GM12878 (cell line): ENCODE measurements at regions not wholly inside any gene's neighbourhood (a gene's known extent, or its start where the extent isn't known, plus 50 kb on each side); places are given as distances from the start of the nearest gene placed in this dataset.

ENCODE experiments used
- ATAC-seq: fragments of 200-7000 bp; cut with Tn5 transposase; 3 replicates; pipeline ENCODE4 v1.9.1; 2020; ENCODE audit warnings: mild to moderate bottlenecking, moderate library complexity
- BruUV-seq: library from RNA; stranded (reverse); fragments of 400-500 nt; replicated peaks from 2 replicates; lab custom pipeline; 2021; lab: Mats Ljungman, UMichigan
- CTCF ChIA-PET: fragments of 300-600 bp; sonication (Branson Sonifier 250); formaldehyde crosslinking; extraction: SDS; loops from one replicate; lab custom pipeline; 2021; ENCODE audit warnings: inconsistent platforms; lab: Yijun Ruan, JAX
- POLR2A ChIA-PET: fragments of 350-600 bp; formaldehyde crosslinking; extraction: SDS; loops from one replicate; lab custom pipeline; 2021; ENCODE audit warnings: inconsistent platforms; lab: Charles Lee
- RAD21 ChIA-PET: fragments of 300-600 bp; sonication (Branson Sonifier 250); formaldehyde crosslinking; loops from one replicate; lab custom pipeline; 2023; ENCODE audit warnings: antibody characterized with exemption; ENCODE audit not compliant: unreplicated experiment; lab: Charles Lee
- SMC1A ChIA-PET: fragments of 300-600 bp; sonication (Branson Sonifier 250); formaldehyde crosslinking; loops from one replicate; lab custom pipeline; 2023; ENCODE audit not compliant: unreplicated experiment, uncharacterized antibody; lab: Charles Lee
- DNase-seq: peaks from one replicate; pipeline ENCODE4 v3.0.0-alpha.2; 2011; ENCODE audit warnings: low read depth, low spot score
- FAIRE-seq: peaks from 3 replicates; lab custom pipeline; 2011; peaks lifted over from hg19 to GRCh38; lab: Jason Lieb, UNC
- H2AFZ ChIP-seq: 2 replicates; pipeline ENCODE4 v1.6.0; 2011; ENCODE audit warnings: low read depth, low read length, control low read depth; ENCODE audit not compliant: control insufficient read depth
- H3K27ac ChIP-seq: 2 replicates; pipeline ENCODE4 v1.5.1; 2011; ENCODE audit warnings: control low read depth; ENCODE audit not compliant: control insufficient read depth, insufficient read depth
- H3K27me3 ChIP-seq, 2 experiments: replicated peaks in 1 of 2; 2 replicates each; pipeline versions ENCODE4 v1.6.0 to v1.6.1; 2011; ENCODE audit warnings: low read length in 1 of 2; ENCODE audit not compliant: control insufficient read depth in 2 of 2, insufficient read depth in 2 of 2
- H3K36me3 ChIP-seq, 2 experiments: 2 replicates each; pipeline ENCODE4 v1.5.1; 2011; ENCODE audit warnings: low read length in 1 of 2; ENCODE audit not compliant: control insufficient read depth in 2 of 2, insufficient read depth in 2 of 2
- H3K4me1 ChIP-seq: 2 replicates; pipeline ENCODE4 v1.6.1; 2011; ENCODE audit warnings: mild to moderate bottlenecking, low read length, moderate library complexity, mixed read lengths; ENCODE audit not compliant: control insufficient read depth, insufficient read depth
- H3K4me2 ChIP-seq: 2 replicates; pipeline ENCODE4 v1.6.0; 2011; ENCODE audit warnings: control low read depth; ENCODE audit not compliant: control insufficient read depth, insufficient read depth
- H3K4me3 ChIP-seq: fragments of 200-600 bp; sonication (generic); 2 replicates; pipeline ENCODE4 v1.5.1; 2016
- H3K79me2 ChIP-seq: 2 replicates; pipeline ENCODE4 v1.6.0; 2011; ENCODE audit warnings: low read length; ENCODE audit not compliant: control insufficient read depth, insufficient read depth
- H3K9ac ChIP-seq: 2 replicates; pipeline ENCODE4 v1.8.0; 2011; ENCODE audit warnings: low read length, control low read depth, mixed read lengths; ENCODE audit not compliant: control insufficient read depth, insufficient read depth
- H3K9me3 ChIP-seq: replicated peaks from 3 replicates; pipeline ENCODE4 v1.5.1; 2011; ENCODE audit warnings: mild to moderate bottlenecking, low read length; ENCODE audit not compliant: control insufficient read depth, insufficient read depth
- H4K20me1 ChIP-seq: 2 replicates; pipeline ENCODE4 v1.6.0; 2011; ENCODE audit not compliant: control insufficient read depth, insufficient read depth
- FOXK2 ChIP-seq: fragments of 450-650 bp; IDR thresholded peaks from 2 replicates; pipeline ENCODE4 v1.6.1; 2017; ENCODE audit warnings: mild to moderate bottlenecking, moderate library complexity
- HDAC2 ChIP-seq: fragments of 200-600 bp; sonication (generic); IDR thresholded peaks from 2 replicates; pipeline ENCODE4 v1.6.1; 2017
- NFYB ChIP-seq: IDR thresholded peaks from 2 replicates; pipeline ENCODE4 v1.6.1; 2011; ENCODE audit warnings: low read depth, mild to moderate bottlenecking, low read length, improper control_type of control experiment, moderate library complexity; ENCODE audit not compliant: insufficient read depth
- REST ChIP-seq: IDR thresholded peaks from 2 replicates; pipeline ENCODE4 v1.6.1; 2012; ENCODE audit warnings: mild to moderate bottlenecking, low read depth, low read length
- RFX5 ChIP-seq: IDR thresholded peaks from 2 replicates; pipeline ENCODE4 v1.6.1; 2011; ENCODE audit warnings: low read depth, low read length, improper control_type of control experiment
- ZBTB11 ChIP-seq: fragments of 450-650 bp; formaldehyde crosslinking; IDR thresholded peaks from 2 replicates; pipeline ENCODE4 v1.5.0; 2022; ENCODE audit warnings: mild to moderate bottlenecking, missing genetic modification characterization
- WGBS: methylation state at CpG from one replicate; pipeline ENCODE4 v1.1.6; 2016; ENCODE audit warnings: low lambda C conversion rate; ENCODE audit not compliant: insufficient replicate concordance, insufficient coverage; ENCODE audit errors: missing lambda C conversion rate; 5-methylcytosine and 5-hydroxymethylcytosine counted together
- in situ Hi-C: fragments of 300-500 bp; cut with MboI; formaldehyde crosslinking; loops from 9 replicates; pipeline ENCODE4 v1.14.3; 2018; ENCODE audit warnings: mixed read lengths
- intact Hi-C: fragments of 100-400 bp; cut with micrococcal nuclease; formaldehyde crosslinking; loops from one replicate; pipeline ENCODE4 v1.14.2; 2022; ENCODE audit not compliant: unreplicated experiment
- TF ChIP-seq, protein P1 (sequence below): IDR thresholded peaks from 2 replicates; pipeline ENCODE4 v1.6.1; 2012; ENCODE audit warnings: improper control_type of control experiment, low read depth, low read length; ENCODE audit not compliant: insufficient replicate concordance
- TF ChIP-seq, protein P2 (sequence below): IDR thresholded peaks from 2 replicates; pipeline ENCODE4 v1.6.1; 2011; ENCODE audit warnings: borderline replicate concordance, low read depth, mild to moderate bottlenecking, moderate library complexity, low read length; ENCODE audit not compliant: insufficient read depth, poor library complexity, severe bottlenecking

DNA sequence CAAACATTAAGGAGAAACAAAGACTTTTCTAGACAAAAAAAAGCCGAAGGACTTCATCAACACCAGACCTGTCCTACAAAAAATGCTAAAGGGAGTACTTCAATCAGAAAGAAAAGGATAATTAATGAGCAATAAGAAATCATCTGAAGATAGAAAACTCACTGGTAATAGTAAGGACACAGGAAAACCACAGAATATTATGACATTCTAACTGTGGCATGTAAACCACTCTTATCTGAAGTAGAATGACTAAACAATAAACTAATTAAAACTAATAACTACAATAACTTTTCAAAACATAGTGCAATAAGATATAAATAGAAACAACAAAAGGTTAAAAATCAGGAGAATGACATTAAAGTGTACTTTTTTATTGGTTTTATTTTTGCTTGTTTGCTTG, 584.5 kb upstream of the CCDC54 start:
- DNase-seq (no peak), ATAC-seq (no peak)
- in situ Hi-C loops: no loop called here
- TF ChIP-seq NFYB: no peak
- TF ChIP-seq, protein P1, sequence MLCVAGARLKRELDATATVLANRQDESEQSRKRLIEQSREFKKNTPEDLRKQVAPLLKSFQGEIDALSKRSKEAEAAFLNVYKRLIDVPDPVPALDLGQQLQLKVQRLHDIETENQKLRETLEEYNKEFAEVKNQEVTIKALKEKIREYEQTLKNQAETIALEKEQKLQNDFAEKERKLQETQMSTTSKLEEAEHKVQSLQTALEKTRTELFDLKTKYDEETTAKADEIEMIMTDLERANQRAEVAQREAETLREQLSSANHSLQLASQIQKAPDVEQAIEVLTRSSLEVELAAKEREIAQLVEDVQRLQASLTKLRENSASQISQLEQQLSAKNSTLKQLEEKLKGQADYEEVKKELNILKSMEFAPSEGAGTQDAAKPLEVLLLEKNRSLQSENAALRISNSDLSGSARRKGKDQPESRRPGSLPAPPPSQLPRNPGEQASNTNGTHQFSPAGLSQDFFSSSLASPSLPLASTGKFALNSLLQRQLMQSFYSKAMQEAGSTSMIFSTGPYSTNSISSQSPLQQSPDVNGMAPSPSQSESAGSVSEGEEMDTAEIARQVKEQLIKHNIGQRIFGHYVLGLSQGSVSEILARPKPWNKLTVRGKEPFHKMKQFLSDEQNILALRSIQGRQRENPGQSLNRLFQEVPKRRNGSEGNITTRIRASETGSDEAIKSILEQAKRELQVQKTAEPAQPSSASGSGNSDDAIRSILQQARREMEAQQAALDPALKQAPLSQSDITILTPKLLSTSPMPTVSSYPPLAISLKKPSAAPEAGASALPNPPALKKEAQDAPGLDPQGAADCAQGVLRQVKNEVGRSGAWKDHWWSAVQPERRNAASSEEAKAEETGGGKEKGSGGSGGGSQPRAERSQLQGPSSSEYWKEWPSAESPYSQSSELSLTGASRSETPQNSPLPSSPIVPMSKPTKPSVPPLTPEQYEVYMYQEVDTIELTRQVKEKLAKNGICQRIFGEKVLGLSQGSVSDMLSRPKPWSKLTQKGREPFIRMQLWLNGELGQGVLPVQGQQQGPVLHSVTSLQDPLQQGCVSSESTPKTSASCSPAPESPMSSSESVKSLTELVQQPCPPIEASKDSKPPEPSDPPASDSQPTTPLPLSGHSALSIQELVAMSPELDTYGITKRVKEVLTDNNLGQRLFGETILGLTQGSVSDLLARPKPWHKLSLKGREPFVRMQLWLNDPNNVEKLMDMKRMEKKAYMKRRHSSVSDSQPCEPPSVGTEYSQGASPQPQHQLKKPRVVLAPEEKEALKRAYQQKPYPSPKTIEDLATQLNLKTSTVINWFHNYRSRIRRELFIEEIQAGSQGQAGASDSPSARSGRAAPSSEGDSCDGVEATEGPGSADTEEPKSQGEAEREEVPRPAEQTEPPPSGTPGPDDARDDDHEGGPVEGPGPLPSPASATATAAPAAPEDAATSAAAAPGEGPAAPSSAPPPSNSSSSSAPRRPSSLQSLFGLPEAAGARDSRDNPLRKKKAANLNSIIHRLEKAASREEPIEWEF: no peak
- TF ChIP-seq ZBTB11 (CRISPR knock-in tag): no peak
- no peak for TF ChIP-seq REST
- no peak for TF ChIP-seq HDAC2
- no peak for TF ChIP-seq RFX5
- TF ChIP-seq, protein P2, sequence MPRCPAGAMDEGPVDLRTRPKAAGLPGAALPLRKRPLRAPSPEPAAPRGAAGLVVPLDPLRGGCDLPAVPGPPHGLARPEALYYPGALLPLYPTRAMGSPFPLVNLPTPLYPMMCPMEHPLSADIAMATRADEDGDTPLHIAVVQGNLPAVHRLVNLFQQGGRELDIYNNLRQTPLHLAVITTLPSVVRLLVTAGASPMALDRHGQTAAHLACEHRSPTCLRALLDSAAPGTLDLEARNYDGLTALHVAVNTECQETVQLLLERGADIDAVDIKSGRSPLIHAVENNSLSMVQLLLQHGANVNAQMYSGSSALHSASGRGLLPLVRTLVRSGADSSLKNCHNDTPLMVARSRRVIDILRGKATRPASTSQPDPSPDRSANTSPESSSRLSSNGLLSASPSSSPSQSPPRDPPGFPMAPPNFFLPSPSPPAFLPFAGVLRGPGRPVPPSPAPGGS: no peak
- no peak for TF ChIP-seq FOXK2

More for the DNA sequence above, 584.5 kb upstream of the CCDC54 start:
- no peaks in the 10 kb centered on the region for H3K36me3 ChIP-seq
- no peak overlapping the region for H3K4me2 ChIP-seq
- no peak overlapping the region for H2AFZ ChIP-seq
- no peaks in the 10 kb centered on the region for H3K4me1 ChIP-seq
- H3K27me3 ChIP-seq: no peaks in the 10 kb centered on the region
- ChIA-PET RAD21 (no interaction called here), SMC1A (no interaction called here), POLR2A (no interaction called here), CTCF (no interaction called here)
- H3K9ac ChIP-seq: no peak overlapping the region
- WGBS: 31% methylated on average over 1 of the region's 1 CpG
- no peak overlapping the region for H3K4me3 ChIP-seq
- H3K27ac ChIP-seq: no peak overlapping the region
- no peak for FAIRE-seq
- intact Hi-C loops: no loop called here
- BruUV-seq: no TSS peak
- H4K20me1 ChIP-seq: no peaks in the 10 kb centered on the region
- H3K79me2 ChIP-seq: no peaks in the 10 kb centered on the region
- no peaks in the 10 kb centered on the region for H3K9me3 ChIP-seq
